HG03457 (cell line): ENCODE measurements at regions not wholly inside any gene's neighbourhood (a gene's known extent, or its start where the extent isn't known, plus 50 kb on each side); places are given as distances from the start of the nearest gene placed in this dataset.
"Not testable (repeated sequence)": the region's sequence is repeated elsewhere in the genome, so short reads cannot be mapped to it uniquely, and the experiment has no call there.

ENCODE experiments used
- ATAC-seq: cut with Tn5 transposase; IDR thresholded peaks from one replicate; pipeline ENCODE4 v1.9.1; 2021; ENCODE audit warnings: moderate number of reproducible peaks; ENCODE audit not compliant: unreplicated experiment

DNA sequence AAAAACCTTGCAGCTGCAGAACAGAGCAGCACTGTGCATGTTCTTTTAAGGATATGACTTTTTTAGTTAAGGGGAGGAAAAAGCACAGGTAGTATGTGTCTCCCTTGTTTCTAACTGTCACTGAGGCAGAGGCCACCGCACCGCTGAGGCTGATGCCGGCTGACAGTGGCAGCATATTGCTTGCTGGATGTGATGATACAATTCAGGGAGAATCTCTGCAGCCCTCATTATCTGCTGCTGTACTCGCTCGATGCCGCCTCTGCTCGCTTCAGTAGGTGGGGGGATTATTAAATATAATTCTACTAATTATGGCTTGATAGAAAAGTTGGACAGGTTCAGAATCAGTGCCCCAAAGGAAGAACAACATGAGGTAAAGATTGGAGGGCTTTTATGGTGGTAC lies 378.8 kb upstream of the NOCT start:
- ATAC-seq: no peak

DNA sequence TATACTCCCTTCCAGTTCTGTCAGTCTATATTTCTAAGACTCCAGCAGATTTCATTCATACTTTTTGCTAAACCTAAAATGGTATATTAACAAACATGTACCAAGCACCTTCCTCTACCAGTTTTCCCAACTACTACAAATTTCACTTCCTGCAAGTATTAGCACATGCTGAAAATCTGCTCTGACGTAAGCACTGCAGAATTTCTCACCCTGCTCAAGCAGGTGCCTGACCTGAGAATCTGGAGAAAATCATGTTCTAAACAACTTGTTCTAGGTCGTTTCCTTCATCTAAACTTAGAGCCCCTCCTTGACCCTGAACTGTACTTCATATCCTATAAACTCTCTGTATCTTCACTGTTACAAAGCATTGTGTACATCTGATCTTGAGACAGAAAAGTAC lies 380.7 kb upstream of the NOCT start:
- ATAC-seq: no peak

DNA sequence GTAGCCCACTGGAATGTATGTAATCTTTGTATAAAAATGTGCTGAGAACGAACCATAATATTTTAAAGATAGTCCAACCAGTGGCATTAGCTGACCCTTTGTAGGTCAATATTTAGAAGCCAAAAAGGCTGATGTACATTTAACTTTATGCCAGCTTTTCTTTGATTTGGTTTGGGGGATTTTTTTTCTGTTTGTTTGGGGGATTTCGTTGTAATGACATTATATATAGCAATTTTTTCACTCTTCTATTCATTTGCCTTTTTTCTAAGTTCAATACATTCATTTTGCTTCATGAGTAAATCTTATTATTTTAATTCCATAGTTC lies 382.0 kb upstream of the NOCT start:
- no peak for ATAC-seq

DNA sequence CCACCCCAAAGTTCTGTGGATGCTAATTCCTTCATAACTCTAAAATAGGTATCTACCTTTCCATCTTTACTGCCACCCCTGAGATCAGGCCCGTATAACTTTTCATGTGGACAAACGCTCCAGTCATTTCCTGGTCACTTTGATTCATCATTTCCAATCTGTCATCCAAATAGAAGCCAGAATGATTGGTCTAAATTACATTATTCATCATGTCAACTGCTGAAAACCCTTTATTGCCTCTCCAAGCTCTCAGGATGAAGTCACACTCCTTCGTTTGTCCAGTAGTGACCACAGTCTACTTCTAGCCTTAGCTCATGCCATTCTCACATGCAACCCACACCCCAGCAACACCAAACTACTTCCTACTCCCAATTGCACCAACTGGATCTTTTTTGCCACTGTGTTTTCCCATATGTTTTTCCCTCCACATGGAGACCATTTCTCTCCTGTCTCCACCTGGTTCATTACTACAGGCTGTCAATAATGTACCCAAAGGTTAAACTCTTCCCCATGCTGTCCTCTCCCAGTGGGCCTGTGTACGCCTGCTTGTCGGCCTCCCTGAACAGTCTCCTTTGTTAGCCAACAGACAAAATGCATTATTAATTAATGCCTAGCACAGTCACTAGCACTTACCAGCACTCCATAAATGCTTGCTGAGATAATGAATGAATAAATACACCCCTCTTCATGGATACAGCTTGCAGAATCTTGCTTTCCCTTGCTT lies 382.6 kb upstream of the NOCT start:
- no peak for ATAC-seq

DNA sequence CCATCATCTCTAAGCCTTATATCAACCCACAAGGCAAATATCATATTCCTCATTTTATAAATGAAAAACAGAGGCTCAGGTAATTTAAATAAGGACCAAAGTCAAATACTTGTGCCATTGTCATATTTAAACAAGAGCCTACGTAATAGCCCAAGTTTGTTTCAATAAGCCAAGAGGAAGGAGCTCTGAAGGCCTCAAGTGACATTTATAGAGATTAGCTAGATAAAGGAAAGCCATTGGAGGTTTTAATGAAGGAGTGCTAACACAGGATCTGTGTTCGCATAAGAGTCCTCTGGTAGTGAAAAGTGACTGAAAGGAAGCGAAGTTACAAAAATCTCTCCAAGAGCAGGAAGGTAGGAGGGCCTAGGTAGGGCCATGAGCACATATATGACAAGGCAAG lies 384.9 kb upstream of the NOCT start:
- no peak for ATAC-seq

DNA sequence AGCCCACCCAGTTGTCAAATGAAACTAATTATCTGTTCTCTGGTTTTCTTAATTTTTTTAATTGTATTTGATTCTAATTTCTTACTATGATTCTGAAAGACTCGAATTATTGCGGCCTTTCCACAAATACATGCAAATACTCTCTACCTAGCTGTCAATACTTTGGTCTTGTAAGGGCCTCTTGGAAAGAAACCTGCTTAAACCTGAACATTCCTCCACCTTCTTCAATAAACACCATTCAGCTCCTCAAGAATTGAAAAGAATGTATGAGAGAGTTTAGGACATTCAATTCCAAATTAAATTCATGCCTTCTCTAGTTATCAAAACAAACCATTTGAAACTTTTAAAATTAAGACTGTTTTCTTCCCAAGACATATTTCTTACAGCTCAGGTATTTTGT lies 385.9 kb upstream of the NOCT start:
- ATAC-seq: no peak

DNA sequence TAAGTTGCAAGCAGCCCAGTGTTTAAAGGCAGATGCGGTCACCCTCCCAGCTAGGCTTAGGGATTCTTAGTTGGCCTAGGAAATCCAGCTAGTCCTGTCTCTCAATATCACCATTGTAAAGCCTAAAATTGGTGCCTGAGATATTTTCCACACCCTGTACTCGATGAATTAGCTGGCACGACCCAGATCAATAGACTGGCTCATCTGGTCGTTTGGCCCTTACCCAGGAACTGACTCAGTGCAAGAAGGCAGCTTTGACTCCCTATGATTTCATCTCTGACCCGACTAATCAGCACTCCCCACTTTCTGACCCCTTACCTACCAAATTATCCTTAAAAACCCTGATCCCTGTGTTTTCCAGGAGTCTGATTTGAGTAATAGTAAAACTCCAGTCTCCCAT lies 384.9 kb upstream of the SLC7A11 start:
- no peak for ATAC-seq

DNA sequence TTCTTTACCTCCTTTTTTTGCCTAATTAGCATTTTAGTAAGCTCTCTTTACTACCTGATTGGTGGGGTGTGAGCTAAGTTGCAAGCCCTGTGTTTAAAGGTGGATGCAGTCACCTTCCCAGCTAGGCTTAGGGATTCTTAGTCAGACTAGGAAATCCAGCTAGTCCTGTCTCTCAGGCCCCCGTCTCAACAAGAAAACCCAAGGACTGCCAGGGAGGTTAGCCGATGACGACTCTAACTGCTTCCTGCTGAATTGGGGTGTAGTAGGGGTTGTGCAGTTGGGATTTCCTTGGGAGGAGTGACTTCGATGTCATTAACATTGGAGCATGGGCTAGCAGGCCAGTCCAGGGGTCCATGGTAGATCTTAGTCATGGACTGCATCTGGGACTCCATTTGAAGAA lies 380.2 kb upstream of the SLC7A11 start:
- ATAC-seq: not testable (repeated sequence)

DNA sequence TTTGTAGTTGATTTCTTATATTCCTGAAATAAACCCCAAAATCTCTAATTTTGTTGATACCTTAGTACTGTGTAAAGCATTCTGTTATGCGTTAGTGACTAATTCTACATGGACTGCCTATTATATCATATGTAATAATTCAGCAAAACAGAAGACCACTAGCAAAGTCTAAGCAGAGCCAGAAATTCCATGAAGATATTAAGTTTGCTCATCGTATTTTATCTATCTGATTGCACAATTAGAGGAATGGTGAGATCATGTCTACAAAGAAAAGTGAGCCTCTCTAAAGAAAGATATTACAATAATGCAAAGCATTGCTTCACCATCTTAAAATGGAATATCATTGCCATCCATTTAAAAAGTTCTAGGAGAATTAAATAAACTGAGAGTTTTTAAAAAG lies 374.6 kb upstream of the SLC7A11 start:
- ATAC-seq: no peak

DNA sequence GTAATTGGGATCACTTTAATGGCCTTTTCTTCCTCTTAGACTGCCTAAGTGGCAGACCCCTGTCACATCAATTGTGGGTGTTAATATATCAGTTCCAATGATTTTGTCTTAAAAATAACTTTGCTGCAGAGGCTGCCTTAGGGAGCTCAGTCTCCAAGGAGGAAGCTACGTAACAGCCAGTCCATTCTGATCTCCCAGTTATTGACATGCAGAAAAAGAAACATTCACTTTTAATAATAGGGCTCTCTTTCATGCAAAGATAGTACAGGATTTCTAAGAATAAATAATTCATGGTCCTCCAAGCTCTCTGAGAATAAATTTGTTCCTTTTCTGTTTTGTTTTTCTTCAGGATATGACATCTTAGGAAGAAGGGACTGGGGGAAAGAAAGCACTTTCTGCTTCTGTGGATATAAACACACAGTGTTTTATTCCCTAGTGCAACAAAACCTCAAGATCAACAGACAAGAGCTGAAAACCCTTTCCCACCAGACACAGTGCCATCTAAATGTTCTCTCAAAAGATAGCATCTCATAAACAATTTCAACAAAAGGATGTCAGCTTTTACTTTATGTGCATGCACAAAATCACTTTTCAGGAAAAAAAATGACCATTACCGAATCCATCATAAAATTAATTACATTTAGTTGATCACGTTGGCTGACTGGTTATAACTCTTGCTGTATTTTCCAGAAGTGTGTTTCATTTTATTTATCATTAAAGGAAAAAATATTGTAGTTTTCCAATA lies 372.4 kb upstream of the SLC7A11 start:
- ATAC-seq: no peak

DNA sequence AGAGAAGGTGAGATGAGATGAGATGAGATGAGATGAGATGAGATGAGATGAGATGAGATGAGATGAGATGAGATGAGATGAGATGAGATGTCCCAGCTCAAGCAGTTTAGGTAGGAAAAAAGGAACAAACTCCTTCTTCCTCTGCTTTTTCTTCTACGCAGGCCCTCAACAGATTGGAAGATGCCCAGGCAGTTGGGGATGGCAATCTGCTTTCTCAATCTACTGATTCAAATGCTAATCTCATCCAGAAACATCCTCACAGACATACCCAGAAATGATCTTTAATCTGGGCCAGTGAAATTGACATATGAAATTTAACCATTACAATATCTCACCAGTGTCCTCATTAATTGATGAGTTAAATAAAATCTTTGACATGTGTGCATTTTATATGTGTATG lies 370.3 kb upstream of the SLC7A11 start:
- ATAC-seq: no peak

DNA sequence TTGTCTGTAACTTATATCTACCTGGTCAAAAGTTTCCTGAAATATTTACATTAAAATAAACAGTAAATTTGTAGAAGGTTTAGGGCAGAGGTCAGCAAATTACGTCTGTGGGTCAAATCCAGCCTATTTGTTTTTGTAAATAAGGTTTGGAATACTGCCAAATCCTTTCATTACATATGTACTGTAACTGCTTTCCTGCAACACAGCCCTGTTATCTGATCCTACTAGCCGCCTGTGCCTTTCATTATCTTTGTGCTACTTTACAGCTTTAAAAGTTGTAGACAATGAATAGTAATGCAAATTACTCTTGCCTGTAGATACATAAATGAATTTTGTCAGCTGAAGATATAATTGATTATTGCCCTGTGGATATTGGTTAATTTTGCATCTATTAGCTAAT lies 369.6 kb upstream of the SLC7A11 start:
- ATAC-seq: no peak

DNA sequence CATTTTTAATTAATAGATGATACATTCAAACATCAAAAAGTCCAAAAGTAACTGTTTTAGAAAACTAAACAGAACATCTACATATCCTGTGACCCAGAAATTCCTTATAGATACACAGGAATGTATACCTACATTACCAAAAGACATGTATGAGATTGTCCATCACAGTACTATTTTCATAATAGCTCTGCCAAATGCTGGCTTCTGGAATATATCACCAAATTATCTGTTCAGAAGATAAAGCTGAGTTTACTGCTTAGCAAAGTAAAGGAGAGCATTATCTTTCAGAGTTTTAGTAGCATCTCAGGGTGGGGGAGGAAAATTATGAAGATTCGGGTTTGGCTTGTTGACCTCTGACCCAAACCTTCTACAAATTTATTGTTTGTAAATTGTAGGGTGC lies 368.9 kb upstream of the SLC7A11 start:
- ATAC-seq: no peak

DNA sequence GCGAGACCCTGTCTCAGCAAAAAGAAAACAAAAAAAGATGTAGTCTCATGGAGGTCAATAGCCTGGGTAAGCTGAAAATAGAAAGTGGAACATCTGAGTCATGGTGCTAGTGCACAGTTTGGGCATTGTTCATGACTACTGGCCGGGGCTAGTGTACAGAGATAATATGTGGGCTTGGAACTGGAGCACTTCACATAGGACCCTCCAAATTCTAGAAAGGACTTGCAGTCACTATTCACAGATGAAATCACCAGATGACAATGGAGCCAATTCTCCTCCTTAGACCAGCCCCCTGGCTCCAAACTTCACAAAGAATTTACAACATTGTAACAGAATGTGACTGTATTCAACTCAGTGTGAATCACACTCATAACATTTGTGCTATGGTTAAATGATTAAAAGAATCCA lies 367.8 kb upstream of the SLC7A11 start:
- no peak for ATAC-seq

DNA sequence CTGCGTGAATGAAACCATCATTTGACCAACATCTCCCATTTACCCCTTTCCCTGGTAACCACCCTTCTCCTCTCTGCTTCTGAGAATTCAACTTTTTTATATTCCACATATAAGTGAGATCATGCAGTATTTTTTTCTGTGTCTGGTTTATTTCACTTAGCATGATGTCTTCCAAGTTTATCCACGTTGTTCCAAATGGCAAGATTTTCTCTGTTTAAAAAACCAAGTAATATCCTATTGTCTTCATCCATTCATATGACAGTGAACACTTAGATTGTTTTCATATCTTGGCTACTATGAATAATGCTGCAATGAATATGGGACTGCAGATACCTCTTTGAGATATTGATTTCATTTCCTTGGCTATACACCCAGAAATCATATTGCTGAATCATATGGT lies 362.4 kb upstream of the SLC7A11 start:
- ATAC-seq: no peak

DNA sequence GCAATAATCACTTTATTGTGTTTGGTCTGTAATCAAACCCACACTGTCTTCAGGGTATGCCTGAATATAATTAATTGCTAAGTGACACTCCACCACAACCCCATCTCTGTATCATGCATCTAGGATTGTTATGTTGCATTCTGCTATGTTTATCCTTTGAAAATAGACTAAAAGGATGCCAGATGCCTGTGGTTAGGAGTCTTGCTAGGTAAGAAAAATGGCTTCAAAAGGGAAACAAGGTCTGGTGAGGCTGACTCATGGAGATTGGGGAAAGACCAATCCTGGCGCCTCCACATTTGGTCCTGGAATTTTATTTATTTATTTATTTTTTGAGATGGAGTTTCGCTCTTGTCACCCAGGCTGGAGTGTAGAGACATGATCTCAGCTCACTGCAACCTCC lies 360.5 kb upstream of the SLC7A11 start:
- no peak for ATAC-seq

DNA sequence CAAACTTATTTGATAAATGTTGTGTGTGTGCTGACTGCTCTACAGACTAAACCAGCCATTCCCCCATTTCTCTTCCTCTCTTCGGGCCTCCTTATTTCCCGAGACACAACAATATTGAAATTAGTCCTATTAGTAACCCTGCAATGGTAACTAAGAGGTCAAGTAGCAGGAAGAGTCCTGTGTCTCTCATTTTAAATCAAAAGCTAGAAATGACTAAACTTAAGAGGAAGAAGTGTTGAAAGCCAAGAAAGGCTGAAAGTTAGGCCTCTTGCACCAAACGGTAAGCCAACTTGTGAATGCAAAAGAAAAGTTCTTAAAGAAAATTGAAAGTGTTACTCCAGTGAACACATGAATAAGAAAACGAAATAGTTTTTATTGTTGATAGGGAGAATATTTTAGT lies 357.8 kb upstream of the SLC7A11 start:
- no peak for ATAC-seq

DNA sequence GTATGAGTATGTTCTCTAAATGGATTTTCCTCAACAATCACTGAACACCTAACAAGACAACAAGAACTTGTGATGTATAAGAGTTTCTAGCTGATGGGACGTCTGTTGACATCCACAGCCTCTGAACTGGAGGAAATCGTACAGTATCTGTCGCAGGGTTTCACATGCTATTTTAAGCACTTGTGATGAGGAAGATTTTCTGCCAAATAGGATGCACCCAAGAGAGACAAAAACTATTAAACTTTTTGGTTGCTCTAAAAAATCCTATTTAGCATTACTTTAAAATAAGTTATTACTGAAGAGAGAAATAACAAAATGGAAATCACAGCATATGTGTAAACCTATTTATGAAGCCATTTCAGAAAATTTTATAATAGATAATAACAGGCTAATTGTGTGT lies 356.1 kb upstream of the SLC7A11 start:
- ATAC-seq: no peak

DNA sequence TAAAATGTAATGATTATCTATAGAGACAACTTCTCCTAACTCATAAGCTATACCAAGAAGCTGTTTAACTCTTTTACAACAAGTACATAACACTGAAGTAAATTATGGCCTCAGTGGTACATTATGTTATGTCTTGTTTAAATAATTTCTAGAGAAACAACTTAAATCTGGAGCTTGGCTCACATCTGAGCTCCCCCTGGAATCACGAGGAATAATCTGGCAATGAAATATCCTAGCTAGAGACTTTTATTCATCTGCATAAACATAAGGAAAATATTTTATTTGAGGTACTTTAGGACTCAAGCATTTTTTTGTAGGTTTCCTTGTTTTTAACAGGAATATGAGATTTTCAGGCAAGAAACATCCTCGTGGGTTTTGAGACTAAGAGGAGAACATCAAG lies 354.7 kb upstream of the SLC7A11 start:
- ATAC-seq: no peak

DNA sequence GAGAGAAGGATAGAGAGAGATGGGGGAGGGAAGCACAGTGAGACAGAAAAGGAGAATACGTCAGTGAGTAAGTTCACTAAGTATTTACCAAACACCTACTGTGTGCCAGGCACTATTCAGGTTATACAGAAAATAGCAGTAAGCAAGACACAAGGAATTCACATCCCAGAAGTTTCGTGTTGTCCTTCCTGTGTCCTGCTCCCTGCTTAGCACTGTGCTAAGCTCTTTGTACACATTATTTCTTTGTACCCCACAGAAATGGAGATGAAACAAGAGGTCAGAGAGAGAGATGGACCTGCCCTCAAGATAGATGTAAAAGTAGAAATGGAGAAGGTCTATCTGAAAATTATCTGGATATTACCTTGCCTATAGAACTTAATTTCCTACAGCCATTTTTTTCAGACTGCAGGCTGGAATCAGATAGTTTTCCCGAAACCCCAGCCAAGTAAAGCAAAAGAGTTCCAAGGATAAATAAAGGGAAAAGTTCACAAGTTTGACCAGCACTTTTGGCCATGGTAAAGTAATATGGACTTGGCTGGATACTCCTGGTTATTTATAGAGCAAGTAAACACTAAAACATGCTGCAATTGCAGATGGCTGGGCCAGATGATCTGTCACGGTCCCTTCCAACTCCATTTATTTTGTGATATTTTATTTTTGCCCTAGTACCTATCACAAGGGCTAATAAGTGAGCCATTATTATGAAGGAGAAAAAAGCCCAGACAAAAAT lies 353.7 kb upstream of the SLC7A11 start:
- no peak for ATAC-seq

DNA sequence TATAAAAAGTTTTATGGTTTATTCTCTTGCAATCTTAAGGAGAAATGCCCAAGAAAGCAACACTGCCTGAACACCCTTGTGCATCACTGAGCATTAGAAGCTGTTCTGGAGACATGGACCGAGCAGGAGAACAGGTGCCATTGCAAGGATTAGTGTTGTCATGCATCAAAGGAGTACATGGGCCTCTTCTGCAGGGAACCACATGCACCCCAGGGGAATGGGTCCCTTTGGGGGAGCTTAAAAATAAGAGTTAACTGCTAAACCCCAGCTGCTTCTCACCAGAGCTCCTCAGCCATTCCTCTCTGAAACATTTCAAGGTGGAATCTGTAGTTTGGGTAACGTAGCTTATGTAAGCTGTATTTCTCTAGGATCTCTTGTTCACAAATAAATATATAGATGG lies 353.0 kb upstream of the SLC7A11 start:
- no peak for ATAC-seq

DNA sequence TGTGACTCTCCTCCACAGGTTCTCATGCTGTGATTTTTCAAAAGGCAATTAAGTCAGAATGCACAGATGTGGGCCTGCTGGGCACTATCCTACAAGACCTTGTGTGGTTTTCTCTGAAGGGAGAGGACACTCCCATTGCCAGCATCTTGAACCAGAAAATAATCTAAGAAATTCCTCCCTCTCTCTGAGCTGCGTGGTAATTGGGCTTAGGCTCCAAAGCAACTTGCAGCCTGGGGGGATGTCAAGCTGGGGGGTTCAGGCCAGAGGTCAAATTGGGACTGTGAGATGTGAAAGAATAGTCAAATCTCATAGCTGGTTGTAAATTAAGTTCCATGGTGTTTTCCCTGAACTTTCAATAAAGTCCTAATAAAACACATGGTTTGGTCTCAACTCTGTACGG lies 350.6 kb upstream of the SLC7A11 start:
- ATAC-seq: no peak
